ENCODE measurements at regions not wholly inside any gene's neighbourhood (a gene's known extent, or its start where the extent isn't known, plus 50 kb on each side); places are given as distances from the start of the nearest gene placed in this dataset.
A peak's percentile ranks its signal among the peaks of the same experiment; 100 is the strongest.

DNA sequence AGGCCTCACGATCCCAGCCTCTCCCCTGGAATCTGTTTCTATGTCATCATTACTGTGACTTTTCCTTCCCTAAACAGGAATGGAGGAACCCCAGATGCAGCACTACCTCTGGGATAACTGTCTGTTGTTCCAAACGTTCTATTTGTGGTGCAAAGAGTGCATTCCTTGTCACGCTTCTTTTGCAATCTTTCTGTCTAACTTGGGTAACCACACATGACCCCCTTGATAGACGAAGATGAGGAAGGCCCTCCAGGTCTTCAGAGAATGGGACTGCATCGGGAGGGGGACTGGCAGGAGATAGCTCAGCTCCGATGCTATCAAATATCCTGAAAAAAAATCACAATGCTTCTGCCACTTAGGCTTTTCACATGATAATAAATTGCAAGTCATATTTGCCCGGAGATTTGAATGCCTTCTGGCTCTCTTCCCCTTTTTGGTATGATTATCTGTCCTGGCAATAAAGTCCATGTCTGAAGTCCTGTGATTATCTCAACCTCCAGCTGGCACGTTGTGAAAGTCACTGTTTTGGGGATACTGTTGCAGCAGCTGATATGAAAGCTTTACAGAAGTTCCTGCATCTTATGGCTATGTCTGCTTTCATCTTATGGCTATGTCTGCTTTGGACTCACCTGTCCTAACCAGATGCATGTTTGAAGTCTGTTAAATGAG lies 148.7 kb upstream of the LMO4 start:
- H3K4me3 ChIP-seq = no peak overlapping the region
- H3K36me3 ChIP-seq (ENCODE audit: control insufficient read depth, insufficient read depth, low read length) = no peaks in the 10 kb centered on the region
- no peaks in the 10 kb centered on the region for H3K79me2 ChIP-seq (ENCODE audit: control insufficient read depth, insufficient read depth, low read length)
- POLR2A ChIA-PET = interaction anchor here (0.6 to 1.4 kb wide), 2 partner anchors 11 to 395 kb away, joined by 3 read pairs; no protein-coding TSS in a partner anchor
- intact Hi-C loops (cut with micrococcal nuclease) = no loop called here
- H3K4me2 ChIP-seq (ENCODE audit: insufficient read depth, low read length) = no peak overlapping the region
- H3K9me3 ChIP-seq (replicated peaks; ENCODE audit: control insufficient read depth, insufficient read depth, low read depth, low read length) = no peaks in the 10 kb centered on the region
- FAIRE-seq (no peak), ATAC-seq (peak; percentile 59), DNase-seq (ENCODE audit: extremely low read depth in 1 of 4, low spot score in 3 of 4) (peak in 2 of 4 experiments; percentile 34 to 40)
- in situ Hi-C loops (cut with MboI) = no loop called here
- no TSS peak for BruUV-seq (replicated peaks)
- peaks cover 0 to 6% of the 10 kb centered on the region in 2 experiments; a peak in 1 of 5 replicates for H3K4me1 ChIP-seq (replicated peaks in 1 of 2; ENCODE audit: control insufficient read depth in 2 of 2, insufficient read depth in 2 of 2, low read length in 2 of 2)
- no peak overlapping the region for H2AFZ ChIP-seq (ENCODE audit: low read depth, low read length)
- H3K27ac ChIP-seq (ENCODE audit: extremely low read depth, low read depth, low read length) = no peak overlapping the region
- no peak overlapping the region for H3K9ac ChIP-seq (ENCODE audit: insufficient read depth in 1 of 2, low read depth in 2 of 2, low read length in 2 of 2)
- WGBS (ENCODE audit: insufficient coverage, low coverage, missing lambda C conversion rate) = under 1% methylated on average over 8 of the region's 8 CpGs
- 0 out of 2 replicates have a peak, but pooled peaks cover 12% of the 10 kb centered on the region for H4K20me1 ChIP-seq (replicated peaks; ENCODE audit: control insufficient read depth, insufficient read depth, low read length)
- no peaks in the 10 kb centered on the region for H3K9me1 ChIP-seq (ENCODE audit: control insufficient read depth, insufficient read depth, low read length)
- peaks cover 8 to 30% of the 10 kb centered on the region in 2 experiments for H3K27me3 ChIP-seq (ENCODE audit: control insufficient read depth in 2 of 2, insufficient read depth in 2 of 2, low read length in 2 of 2)
- CTCF ChIA-PET (ENCODE audit: low intra/inter-chr PET ratio) = interaction anchor here (0.7 kb wide), 1 partner anchor 404 kb away, joined by 3 read pairs; no protein-coding TSS in a partner anchor
- TF ChIP-seq NFE2L1 (tag; IDR thresholded peaks at IDR 0.05; ENCODE audit: borderline replicate concordance, low read depth) (peak; percentile 31; the same call in 1 of the 2 replicates), NFE2 (IDR thresholded peaks at IDR 0.05; ENCODE audit: low read depth) (peak; percentile 92), SMAD3 (CRISPR knock-in tag; conservative IDR thresholded peaks at IDR 0.05) (peak; percentile 93; the same call in 1 of the 2 replicates), POLR3G (IDR thresholded peaks at IDR 0.05; ENCODE audit: extremely low read depth, insufficient read length, insufficient replicate concordance) (no peak), SOX6 (IDR thresholded peaks at IDR 0.05) (peak; percentile 97), ZFPM2 (CRISPR knock-in tag; IDR thresholded peaks at IDR 0.05) (no peak), ZFX (CRISPR knock-in tag; IDR thresholded peaks at IDR 0.05) (peak; percentile 20; the same call in 1 of the 2 replicates), IFI16 (CRISPR knock-in tag; IDR thresholded peaks at IDR 0.05) (no peak), TFAM (CRISPR knock-in tag; conservative IDR thresholded peaks at IDR 0.05) (no peak), NBN (IDR thresholded peaks at IDR 0.05; ENCODE audit: low read depth) (no peak), KLF10 (CRISPR knock-in tag; IDR thresholded peaks at IDR 0.05) (no peak)
- TF ChIP-seq, protein P1, sequence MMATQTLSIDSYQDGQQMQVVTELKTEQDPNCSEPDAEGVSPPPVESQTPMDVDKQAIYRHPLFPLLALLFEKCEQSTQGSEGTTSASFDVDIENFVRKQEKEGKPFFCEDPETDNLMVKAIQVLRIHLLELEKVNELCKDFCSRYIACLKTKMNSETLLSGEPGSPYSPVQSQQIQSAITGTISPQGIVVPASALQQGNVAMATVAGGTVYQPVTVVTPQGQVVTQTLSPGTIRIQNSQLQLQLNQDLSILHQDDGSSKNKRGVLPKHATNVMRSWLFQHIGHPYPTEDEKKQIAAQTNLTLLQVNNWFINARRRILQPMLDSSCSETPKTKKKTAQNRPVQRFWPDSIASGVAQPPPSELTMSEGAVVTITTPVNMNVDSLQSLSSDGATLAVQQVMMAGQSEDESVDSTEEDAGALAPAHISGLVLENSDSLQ (IDR thresholded peaks at IDR 0.05) = no peak
- TF ChIP-seq, protein P2, sequence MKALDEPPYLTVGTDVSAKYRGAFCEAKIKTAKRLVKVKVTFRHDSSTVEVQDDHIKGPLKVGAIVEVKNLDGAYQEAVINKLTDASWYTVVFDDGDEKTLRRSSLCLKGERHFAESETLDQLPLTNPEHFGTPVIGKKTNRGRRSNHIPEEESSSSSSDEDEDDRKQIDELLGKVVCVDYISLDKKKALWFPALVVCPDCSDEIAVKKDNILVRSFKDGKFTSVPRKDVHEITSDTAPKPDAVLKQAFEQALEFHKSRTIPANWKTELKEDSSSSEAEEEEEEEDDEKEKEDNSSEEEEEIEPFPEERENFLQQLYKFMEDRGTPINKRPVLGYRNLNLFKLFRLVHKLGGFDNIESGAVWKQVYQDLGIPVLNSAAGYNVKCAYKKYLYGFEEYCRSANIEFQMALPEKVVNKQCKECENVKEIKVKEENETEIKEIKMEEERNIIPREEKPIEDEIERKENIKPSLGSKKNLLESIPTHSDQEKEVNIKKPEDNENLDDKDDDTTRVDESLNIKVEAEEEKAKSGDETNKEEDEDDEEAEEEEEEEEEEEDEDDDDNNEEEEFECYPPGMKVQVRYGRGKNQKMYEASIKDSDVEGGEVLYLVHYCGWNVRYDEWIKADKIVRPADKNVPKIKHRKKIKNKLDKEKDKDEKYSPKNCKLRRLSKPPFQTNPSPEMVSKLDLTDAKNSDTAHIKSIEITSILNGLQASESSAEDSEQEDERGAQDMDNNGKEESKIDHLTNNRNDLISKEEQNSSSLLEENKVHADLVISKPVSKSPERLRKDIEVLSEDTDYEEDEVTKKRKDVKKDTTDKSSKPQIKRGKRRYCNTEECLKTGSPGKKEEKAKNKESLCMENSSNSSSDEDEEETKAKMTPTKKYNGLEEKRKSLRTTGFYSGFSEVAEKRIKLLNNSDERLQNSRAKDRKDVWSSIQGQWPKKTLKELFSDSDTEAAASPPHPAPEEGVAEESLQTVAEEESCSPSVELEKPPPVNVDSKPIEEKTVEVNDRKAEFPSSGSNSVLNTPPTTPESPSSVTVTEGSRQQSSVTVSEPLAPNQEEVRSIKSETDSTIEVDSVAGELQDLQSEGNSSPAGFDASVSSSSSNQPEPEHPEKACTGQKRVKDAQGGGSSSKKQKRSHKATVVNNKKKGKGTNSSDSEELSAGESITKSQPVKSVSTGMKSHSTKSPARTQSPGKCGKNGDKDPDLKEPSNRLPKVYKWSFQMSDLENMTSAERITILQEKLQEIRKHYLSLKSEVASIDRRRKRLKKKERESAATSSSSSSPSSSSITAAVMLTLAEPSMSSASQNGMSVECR (CRISPR knock-in tag; IDR thresholded peaks at IDR 0.05) = no peak
- TF ChIP-seq, protein P3, sequence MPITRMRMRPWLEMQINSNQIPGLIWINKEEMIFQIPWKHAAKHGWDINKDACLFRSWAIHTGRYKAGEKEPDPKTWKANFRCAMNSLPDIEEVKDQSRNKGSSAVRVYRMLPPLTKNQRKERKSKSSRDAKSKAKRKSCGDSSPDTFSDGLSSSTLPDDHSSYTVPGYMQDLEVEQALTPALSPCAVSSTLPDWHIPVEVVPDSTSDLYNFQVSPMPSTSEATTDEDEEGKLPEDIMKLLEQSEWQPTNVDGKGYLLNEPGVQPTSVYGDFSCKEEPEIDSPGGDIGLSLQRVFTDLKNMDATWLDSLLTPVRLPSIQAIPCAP (CRISPR knock-in tag; IDR thresholded peaks at IDR 0.05; ENCODE audit: borderline replicate concordance) = no peak
